ENCODE measurements at regions not wholly inside any gene's neighbourhood (a gene's known extent, or its start where the extent isn't known, plus 50 kb on each side); places are given as distances from the start of the nearest gene placed in this dataset.

DNA sequence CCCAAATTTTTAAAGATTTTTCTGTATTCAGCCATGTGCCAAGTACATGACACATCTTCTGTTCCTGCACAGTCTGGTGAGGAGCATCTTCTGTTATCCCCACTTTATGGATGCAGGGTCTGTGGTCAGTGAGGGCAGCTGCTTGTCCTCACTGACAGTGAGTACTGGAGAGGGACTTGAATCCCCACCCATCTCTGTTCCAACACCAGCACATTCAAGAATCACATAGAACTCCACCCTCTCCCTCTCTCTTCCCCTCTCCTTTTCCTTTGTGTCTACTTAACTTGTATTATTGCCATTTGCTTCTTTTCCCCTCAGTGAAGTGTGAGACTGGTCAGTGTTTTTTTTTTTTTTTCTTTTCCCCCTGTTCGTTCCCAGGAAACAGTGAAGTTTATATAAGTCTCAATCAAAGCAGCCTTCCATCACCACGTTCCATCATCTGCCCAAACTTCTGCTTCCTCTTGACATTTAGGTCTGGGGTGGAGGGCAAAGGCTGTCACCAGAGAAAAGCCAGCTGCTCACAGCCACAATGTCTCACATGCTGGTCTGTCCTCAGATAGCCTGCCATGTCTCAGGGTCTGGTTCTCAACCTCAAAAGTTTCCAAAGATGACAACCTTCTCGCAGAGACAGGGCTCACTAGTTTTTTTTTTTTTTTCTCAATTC, 110.0 kb upstream of the SSTR4 start (continued):
- TF ChIP-seq ZBTB1 (CRISPR knock-in tag; IDR thresholded peaks at IDR 0.05; ENCODE audit: borderline replicate concordance, low read depth) (no peak), RBM14 (IDR thresholded peaks at IDR 0.05; ENCODE audit: borderline replicate concordance, insufficient read depth, low read depth, low read length) (no peak), ZNF644 (tag; IDR thresholded peaks at IDR 0.05; ENCODE audit: low read depth) (no peak), PRPF4 (IDR thresholded peaks at IDR 0.05; ENCODE audit: insufficient read depth, low read depth, low read length, poor library complexity, severe bottlenecking) (no peak), COPS2 (conservative IDR thresholded peaks at IDR 0.05) (no peak), ZNF830 (CRISPR knock-in tag; IDR thresholded peaks at IDR 0.05) (no peak)

DNA sequence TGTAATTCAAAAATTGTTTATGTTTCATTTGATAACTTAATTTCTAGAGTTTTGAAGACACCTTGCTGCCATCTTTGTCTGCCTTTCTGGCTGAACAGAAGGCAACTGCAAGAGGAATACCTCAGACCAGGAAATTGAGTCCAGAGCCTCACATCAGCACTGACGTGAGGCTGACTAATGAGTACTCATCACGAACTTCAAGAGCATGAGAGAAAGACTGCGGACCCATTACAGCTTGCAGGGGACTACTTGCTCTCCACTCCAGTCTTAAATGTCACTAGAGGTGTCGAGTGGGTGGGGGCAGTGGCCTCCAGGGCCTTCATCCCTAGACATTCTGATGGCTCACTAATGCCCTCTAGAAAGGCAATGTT, 109.5 kb upstream of the SSTR4 start:
- Histone ChIP-seq H3K4me2 (ENCODE audit: insufficient read depth, low read length) (no peak overlapping the region), H3K9me3 (replicated peaks; ENCODE audit: control insufficient read depth, insufficient read depth, low read depth, low read length) (no peaks in the 10 kb centered on the region), H4K20me1 (replicated peaks; ENCODE audit: control insufficient read depth, insufficient read depth, low read length) (no peaks in the 10 kb centered on the region), H3K9me1 (ENCODE audit: control insufficient read depth, insufficient read depth, low read length) (no peaks in the 10 kb centered on the region), H3K27me3 (ENCODE audit: control insufficient read depth in 2 of 2, insufficient read depth in 2 of 2, low read length in 2 of 2) (no peaks in the 10 kb centered on the region), H3K4me1 (replicated peaks in 1 of 2; ENCODE audit: control insufficient read depth in 2 of 2, insufficient read depth in 2 of 2, low read length in 2 of 2) (peaks cover 6 to 73% of the 10 kb centered on the region in 2 experiments; a peak in 4 of 5 replicates), H3K79me2 (ENCODE audit: control insufficient read depth, insufficient read depth, low read length) (no peaks in the 10 kb centered on the region), H3K36me3 (ENCODE audit: control insufficient read depth, insufficient read depth, low read length) (no peaks in the 10 kb centered on the region), H3K9ac (ENCODE audit: insufficient read depth in 1 of 2, low read depth in 2 of 2, low read length in 2 of 2) (no peak overlapping the region), H2AFZ (ENCODE audit: low read depth, low read length) (peak overlapping the region; percentile 64; the same call in 1 of the 2 replicates), H3K4me3 (no peak overlapping the region), H3K27ac (ENCODE audit: extremely low read depth, low read depth, low read length) (no peak overlapping the region)
- no TSS peak for BruUV-seq (replicated peaks)
- TF ChIP-seq PCBP1 (IDR thresholded peaks at IDR 0.05; ENCODE audit: low read depth, low read length, poor library complexity, severe bottlenecking) (no peak), NR2C2 (CRISPR knock-in tag; IDR thresholded peaks at IDR 0.05) (no peak), NR2C2 (tag; IDR thresholded peaks at IDR 0.05) (0 out of 2 replicates have a peak, but pooled peaks have one; percentile 16)
- WGBS (ENCODE audit: insufficient coverage, low coverage, missing lambda C conversion rate) = 39% methylated on average over 4 of the region's 4 CpGs
- ATAC-seq (no peak), FAIRE-seq (no peak), DNase-seq (ENCODE audit: extremely low read depth in 1 of 4, low spot score in 3 of 4) (no peak)
- intact Hi-C loops (cut with micrococcal nuclease) (no loop called here), in situ Hi-C loops (cut with MboI) (no loop called here)
- ChIA-PET CTCF (ENCODE audit: low intra/inter-chr PET ratio) (no interaction called here), POLR2A (no interaction called here)

All from K562 (cell line).